Activated CD8-positive, alpha-beta T cell treated with anti-CD3 and anti-CD28 coated beads for 36 hours (primary cell): ENCODE measurements at regions not wholly inside any gene's neighbourhood (a gene's known extent, or its start where the extent isn't known, plus 50 kb on each side); places are given as distances from the start of the nearest gene placed in this dataset.

Experiments used
- ATAC-seq: fragments of 200-7000 bp; cut with Tn5 transposase; one replicate; pipeline ENCODE4 v1.10.0; 2021; ENCODE audit warnings: mild to moderate bottlenecking, moderate library complexity
- CTCF ChIA-PET: fragments of 350-600 bp; sonication (Branson Sonifier 250); formaldehyde crosslinking; loops from one replicate; lab custom pipeline; 2021; ENCODE audit warnings: antibody characterized with exemption; lab: Charles Lee
- POLR2A ChIA-PET: fragments of 350-600 bp; sonication (Branson Sonifier 250); formaldehyde crosslinking; loops from one replicate; lab custom pipeline; 2021; ENCODE audit warnings: antibody characterized with exemption; lab: Charles Lee
- DNase-seq: peaks from one replicate; pipeline ENCODE4 v3.0.0-alpha.2; 2020
- H3K27ac Mint-ChIP-seq: one replicate; pipeline ENCODE4 v1.8.0; 2021; ENCODE audit warnings: mild to moderate bottlenecking, mixed read lengths
- H3K27me3 Mint-ChIP-seq: one replicate; pipeline ENCODE4 v1.8.0; 2021; ENCODE audit warnings: mixed read lengths
- H3K36me3 Mint-ChIP-seq: one replicate; pipeline ENCODE4 v1.8.0; 2021; ENCODE audit warnings: low read depth, mixed read lengths
- H3K4me1 Mint-ChIP-seq: one replicate; pipeline ENCODE4 v1.8.0; 2021; ENCODE audit warnings: low read depth, mixed read lengths
- H3K4me3 Mint-ChIP-seq: one replicate; pipeline ENCODE4 v1.8.0; 2021; ENCODE audit warnings: mild to moderate bottlenecking, moderate library complexity, mixed read lengths
- H3K9me3 Mint-ChIP-seq: one replicate; pipeline ENCODE4 v1.8.0; 2021; ENCODE audit warnings: mixed read lengths
- intact Hi-C: fragments of 100-400 bp; cut with micrococcal nuclease; formaldehyde crosslinking; loops from one replicate; pipeline ENCODE4 v1.10.0; 2022
- TF ChIP-seq, protein P1 (sequence below): fragments of 200-600 bp; IDR thresholded peaks from one replicate; pipeline ENCODE4 v1.8.0; 2022; ENCODE audit warnings: antibody characterized with exemption, mild to moderate bottlenecking

GRCh38 chr4:18914182-18914581 lies 892.6 kb upstream of the LCORL start:
- Mint-ChIP-seq H3K27ac (no peak overlapping the region), H3K27me3 (no peaks in the 10 kb centered on the region), H3K4me3 (no peak overlapping the region), H3K4me1 (no peaks in the 10 kb centered on the region), H3K36me3 (no peaks in the 10 kb centered on the region), H3K9me3 (peaks cover 16% of the 10 kb centered on the region)
- ChIA-PET POLR2A (no interaction called here), CTCF (no interaction called here)
- DNase-seq: no peak
- intact Hi-C loops: no loop called here
- TF ChIP-seq, protein P1, sequence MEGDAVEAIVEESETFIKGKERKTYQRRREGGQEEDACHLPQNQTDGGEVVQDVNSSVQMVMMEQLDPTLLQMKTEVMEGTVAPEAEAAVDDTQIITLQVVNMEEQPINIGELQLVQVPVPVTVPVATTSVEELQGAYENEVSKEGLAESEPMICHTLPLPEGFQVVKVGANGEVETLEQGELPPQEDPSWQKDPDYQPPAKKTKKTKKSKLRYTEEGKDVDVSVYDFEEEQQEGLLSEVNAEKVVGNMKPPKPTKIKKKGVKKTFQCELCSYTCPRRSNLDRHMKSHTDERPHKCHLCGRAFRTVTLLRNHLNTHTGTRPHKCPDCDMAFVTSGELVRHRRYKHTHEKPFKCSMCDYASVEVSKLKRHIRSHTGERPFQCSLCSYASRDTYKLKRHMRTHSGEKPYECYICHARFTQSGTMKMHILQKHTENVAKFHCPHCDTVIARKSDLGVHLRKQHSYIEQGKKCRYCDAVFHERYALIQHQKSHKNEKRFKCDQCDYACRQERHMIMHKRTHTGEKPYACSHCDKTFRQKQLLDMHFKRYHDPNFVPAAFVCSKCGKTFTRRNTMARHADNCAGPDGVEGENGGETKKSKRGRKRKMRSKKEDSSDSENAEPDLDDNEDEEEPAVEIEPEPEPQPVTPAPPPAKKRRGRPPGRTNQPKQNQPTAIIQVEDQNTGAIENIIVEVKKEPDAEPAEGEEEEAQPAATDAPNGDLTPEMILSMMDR: no peak
- no peak for ATAC-seq

GRCh38 chr4:18894928-18895327 lies 873.4 kb upstream of the LCORL start:
- H3K9me3 Mint-ChIP-seq: peaks cover 4% of the 10 kb centered on the region

GRCh38 chr4:18882468-18882867 lies 860.9 kb upstream of the LCORL start:
- H3K4me1 Mint-ChIP-seq: no peaks in the 10 kb centered on the region
- CTCF ChIA-PET: interaction anchor here (1.3 kb wide), 1 partner anchor 9 kb away, joined by 3 read pairs; no protein-coding TSS in a partner anchor
- H3K27ac Mint-ChIP-seq: no peak overlapping the region
- no peak for ATAC-seq
- H3K9me3 Mint-ChIP-seq: no peaks in the 10 kb centered on the region
- no peaks in the 10 kb centered on the region for H3K27me3 Mint-ChIP-seq
- no peaks in the 10 kb centered on the region for H3K36me3 Mint-ChIP-seq
- POLR2A ChIA-PET: no interaction called here
- H3K4me3 Mint-ChIP-seq: no peak overlapping the region
- TF ChIP-seq, protein P1: no peak
- intact Hi-C loops: no loop called here
- no peak for DNase-seq

More at GRCh38 chr4:18894928-18895327, 873.4 kb upstream of the LCORL start:
- ChIA-PET POLR2A (no interaction called here), CTCF (no interaction called here)
- ATAC-seq: no peak
- H3K36me3 Mint-ChIP-seq: no peaks in the 10 kb centered on the region
- TF ChIP-seq, protein P1: no peak
- no peaks in the 10 kb centered on the region for H3K27me3 Mint-ChIP-seq
- no peaks in the 10 kb centered on the region for H3K4me1 Mint-ChIP-seq
- intact Hi-C loops: no loop called here
- no peak overlapping the region for H3K4me3 Mint-ChIP-seq
- H3K27ac Mint-ChIP-seq: no peak overlapping the region
- no peak for DNase-seq

GRCh38 chr4:18881556-18881955 lies 860.0 kb upstream of the LCORL start:
- intact Hi-C loops: no loop called here
- Mint-ChIP-seq H3K4me3 (no peak overlapping the region), H3K36me3 (no peaks in the 10 kb centered on the region), H3K4me1 (no peaks in the 10 kb centered on the region), H3K27me3 (no peaks in the 10 kb centered on the region), H3K27ac (no peak overlapping the region), H3K9me3 (no peaks in the 10 kb centered on the region)
- ChIA-PET POLR2A (no interaction called here), CTCF (no interaction called here)
- TF ChIP-seq, protein P1: no peak
- ATAC-seq: no peak
- no peak for DNase-seq

DNA sequence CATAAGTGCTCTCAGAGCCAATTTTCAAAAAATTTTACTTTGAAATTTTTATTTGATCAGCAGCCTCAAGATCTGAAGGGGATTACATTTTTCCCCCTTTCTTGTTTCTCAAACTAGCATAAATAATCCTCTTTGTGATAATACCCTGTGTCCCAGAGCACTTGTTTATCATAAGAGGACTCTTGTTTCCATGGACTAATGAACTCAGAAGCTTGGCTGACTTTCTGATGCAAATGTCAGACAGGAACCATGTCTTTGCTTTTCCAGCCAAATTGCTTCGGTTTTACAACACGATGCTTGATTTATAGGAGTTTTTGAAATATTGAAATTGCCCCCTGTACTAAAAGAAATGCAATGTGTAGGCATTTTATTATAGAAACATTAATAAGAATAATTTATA lies 859.3 kb upstream of the LCORL start:
- no peaks in the 10 kb centered on the region for H3K27me3 Mint-ChIP-seq
- DNase-seq: no peak
- H3K4me1 Mint-ChIP-seq: no peaks in the 10 kb centered on the region
- no peaks in the 10 kb centered on the region for H3K9me3 Mint-ChIP-seq
- TF ChIP-seq, protein P1: no peak
- intact Hi-C loops: no loop called here
- H3K36me3 Mint-ChIP-seq: no peaks in the 10 kb centered on the region
- ChIA-PET CTCF (no interaction called here), POLR2A (no interaction called here)
- no peak overlapping the region for H3K27ac Mint-ChIP-seq
- H3K4me3 Mint-ChIP-seq: no peak overlapping the region
- ATAC-seq: no peak
